ENCODE measurements at regions not wholly inside any gene's neighbourhood (a gene's known extent, or its start where the extent isn't known, plus 50 kb on each side); places are given as distances from the start of the nearest gene placed in this dataset.

- no peak for DNase-seq (ENCODE audit: low spot score)
- Mint-ChIP-seq H3K4me1 (ENCODE audit: unreplicated experiment) (no peaks in the 10 kb centered on the region), H3K36me3 (ENCODE audit: low read depth, unreplicated experiment) (no peaks in the 10 kb centered on the region), H3K9me3 (ENCODE audit: unreplicated experiment) (no peaks in the 10 kb centered on the region), H3K27ac (ENCODE audit: unreplicated experiment) (no peak overlapping the region), H3K4me3 (ENCODE audit: unreplicated experiment) (no peak overlapping the region), H3K27me3 (ENCODE audit: unreplicated experiment) (peaks cover 2% of the 10 kb centered on the region)
- TF ChIP-seq CTCF (IDR thresholded peaks at IDR 0.05; ENCODE audit: unreplicated experiment), result no peak
Observed at GRCh38 chr2:181330286-181330685, 126.9 kb upstream of the ITGA4 start.

GRCh38 chr2:181332044-181332605, 125.1 kb upstream of the ITGA4 start:
- Mint-ChIP-seq H3K27ac (ENCODE audit: unreplicated experiment) (no peak overlapping the region), H3K27me3 (ENCODE audit: unreplicated experiment) (peaks cover 2% of the 10 kb centered on the region), H3K4me1 (ENCODE audit: unreplicated experiment) (no peaks in the 10 kb centered on the region), H3K4me3 (ENCODE audit: unreplicated experiment) (no peak overlapping the region), H3K36me3 (ENCODE audit: low read depth, unreplicated experiment) (no peaks in the 10 kb centered on the region), H3K9me3 (ENCODE audit: unreplicated experiment) (no peaks in the 10 kb centered on the region)
- TF ChIP-seq CTCF (IDR thresholded peaks at IDR 0.05; ENCODE audit: unreplicated experiment), result no peak
- DNase-seq (ENCODE audit: low spot score), result no peak

- Mint-ChIP-seq H3K36me3 (ENCODE audit: low read depth, unreplicated experiment) (no peaks in the 10 kb centered on the region), H3K27ac (ENCODE audit: unreplicated experiment) (no peak overlapping the region), H3K4me3 (ENCODE audit: unreplicated experiment) (no peak overlapping the region), H3K27me3 (ENCODE audit: unreplicated experiment) (peaks cover 2% of the 10 kb centered on the region), H3K9me3 (ENCODE audit: unreplicated experiment) (no peaks in the 10 kb centered on the region), H3K4me1 (ENCODE audit: unreplicated experiment) (no peaks in the 10 kb centered on the region)
- no peak for DNase-seq (ENCODE audit: low spot score)
- no peak for TF ChIP-seq CTCF (IDR thresholded peaks at IDR 0.05; ENCODE audit: unreplicated experiment)
Observed at GRCh38 chr2:181334158-181334826, 122.9 kb upstream of the ITGA4 start.

- Mint-ChIP-seq H3K4me3 (ENCODE audit: unreplicated experiment) (no peak overlapping the region), H3K27me3 (ENCODE audit: unreplicated experiment) (no peaks in the 10 kb centered on the region), H3K4me1 (ENCODE audit: unreplicated experiment) (no peaks in the 10 kb centered on the region), H3K36me3 (ENCODE audit: low read depth, unreplicated experiment) (no peaks in the 10 kb centered on the region), H3K27ac (ENCODE audit: unreplicated experiment) (no peak overlapping the region), H3K9me3 (ENCODE audit: unreplicated experiment) (no peaks in the 10 kb centered on the region)
- TF ChIP-seq CTCF (IDR thresholded peaks at IDR 0.05; ENCODE audit: unreplicated experiment), result no peak
- DNase-seq (ENCODE audit: low spot score), result no peak
Observed at GRCh38 chr2:181340891-181341290, 116.3 kb upstream of the ITGA4 start.

- Mint-ChIP-seq H3K4me1 (ENCODE audit: unreplicated experiment) (no peaks in the 10 kb centered on the region), H3K9me3 (ENCODE audit: unreplicated experiment) (no peaks in the 10 kb centered on the region), H3K27me3 (ENCODE audit: unreplicated experiment) (no peaks in the 10 kb centered on the region), H3K4me3 (ENCODE audit: unreplicated experiment) (no peak overlapping the region), H3K36me3 (ENCODE audit: low read depth, unreplicated experiment) (no peaks in the 10 kb centered on the region), H3K27ac (ENCODE audit: unreplicated experiment) (no peak overlapping the region)
- no peak for DNase-seq (ENCODE audit: low spot score)
- no peak for TF ChIP-seq CTCF (IDR thresholded peaks at IDR 0.05; ENCODE audit: unreplicated experiment)
Observed at GRCh38 chr2:181341855-181342600, 115.2 kb upstream of the ITGA4 start.
